Stromal cell of bone marrow (primary cell): ENCODE measurements at regions not wholly inside any gene's neighbourhood (a gene's known extent, or its start where the extent isn't known, plus 50 kb on each side); places are given as distances from the start of the nearest gene placed in this dataset.
A peak's percentile ranks its signal among the peaks of the same experiment; 100 is the strongest.
"Not testable (repeated sequence)": the region's sequence is repeated elsewhere in the genome, so short reads cannot be mapped to it uniquely, and the experiment has no call there.

Experiments used
- DNase-seq: peaks from one replicate; pipeline ENCODE4 v3.0.0-alpha.2; 2012; ENCODE audit warnings: low read depth

- DNase-seq: no peak
These were observed 209.8 kb upstream of the FLRT2 start for GRCh38 chr14:85319998-85320630.

- no peak for DNase-seq
These were observed 204.6 kb upstream of the FLRT2 start for GRCh38 chr14:85325134-85326017.

DNA sequence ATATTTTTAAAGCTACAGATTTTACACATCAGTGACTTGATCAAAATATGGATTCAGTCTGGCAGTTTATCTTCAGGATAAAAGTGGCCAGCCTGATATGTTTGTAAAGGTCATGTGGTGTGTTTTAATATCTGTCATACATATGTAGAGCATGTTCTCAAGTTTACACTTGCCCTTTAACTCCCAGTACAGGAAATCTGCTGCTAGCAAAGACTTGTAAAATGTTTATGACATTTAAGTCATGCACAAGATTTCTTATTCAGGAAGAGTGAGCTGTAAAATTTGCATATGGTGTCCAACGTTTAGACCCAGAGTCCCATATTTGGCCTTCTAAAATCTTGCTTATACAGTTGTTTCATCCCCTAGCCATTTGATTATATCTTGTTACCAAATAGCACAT, 197.5 kb upstream of the FLRT2 start:
- no peak for DNase-seq

- DNase-seq: peak; percentile 51
These were observed 196.6 kb upstream of the FLRT2 start for GRCh38 chr14:85333313-85333712.

DNA sequence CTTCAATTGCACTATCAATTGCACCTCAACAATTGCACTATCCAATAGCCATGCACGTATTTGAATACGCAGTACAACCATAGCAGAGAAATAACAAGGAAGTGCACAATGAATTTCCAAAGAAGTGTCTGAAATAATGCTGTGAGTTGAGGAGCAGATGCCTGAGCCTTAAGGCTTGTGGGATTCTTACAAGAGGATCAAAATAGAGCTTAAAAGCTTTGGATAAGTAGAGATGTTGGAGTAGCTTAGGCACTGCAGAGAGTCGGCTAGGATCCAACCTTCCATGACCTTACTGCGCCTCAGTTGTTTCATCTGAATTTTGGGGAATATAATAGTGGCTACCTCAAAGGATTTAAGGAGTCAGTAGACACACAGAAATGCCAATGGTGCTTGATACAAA, 196.1 kb upstream of the FLRT2 start:
- DNase-seq: no peak

DNA sequence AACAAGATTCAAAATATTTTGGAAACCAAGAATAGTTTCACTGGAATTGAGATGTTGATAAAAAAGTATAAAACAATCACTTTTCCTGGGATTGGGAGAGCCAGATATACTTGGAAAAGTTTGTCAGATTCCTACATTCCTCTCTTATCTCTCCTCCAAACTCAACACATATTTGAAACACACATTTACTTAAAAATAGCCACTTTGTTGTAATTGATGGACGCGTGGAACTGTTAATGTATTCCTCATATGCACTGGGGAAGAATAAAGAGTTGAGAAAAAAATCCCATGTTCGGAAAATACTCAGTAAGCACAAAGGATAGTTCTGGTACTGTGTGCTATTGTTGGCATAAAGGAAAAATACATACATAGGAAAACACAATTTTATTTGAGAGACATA, 195.6 kb upstream of the FLRT2 start:
- no peak for DNase-seq

- DNase-seq: no peak
These were observed 193.7 kb upstream of the FLRT2 start for GRCh38 chr14:85336257-85336656.

GRCh38 chr14:85336817-85337216, 193.1 kb upstream of the FLRT2 start:
- no peak for DNase-seq

- DNase-seq: no peak
These were observed 191.0 kb upstream of the FLRT2 start for GRCh38 chr14:85338895-85339294.

DNA sequence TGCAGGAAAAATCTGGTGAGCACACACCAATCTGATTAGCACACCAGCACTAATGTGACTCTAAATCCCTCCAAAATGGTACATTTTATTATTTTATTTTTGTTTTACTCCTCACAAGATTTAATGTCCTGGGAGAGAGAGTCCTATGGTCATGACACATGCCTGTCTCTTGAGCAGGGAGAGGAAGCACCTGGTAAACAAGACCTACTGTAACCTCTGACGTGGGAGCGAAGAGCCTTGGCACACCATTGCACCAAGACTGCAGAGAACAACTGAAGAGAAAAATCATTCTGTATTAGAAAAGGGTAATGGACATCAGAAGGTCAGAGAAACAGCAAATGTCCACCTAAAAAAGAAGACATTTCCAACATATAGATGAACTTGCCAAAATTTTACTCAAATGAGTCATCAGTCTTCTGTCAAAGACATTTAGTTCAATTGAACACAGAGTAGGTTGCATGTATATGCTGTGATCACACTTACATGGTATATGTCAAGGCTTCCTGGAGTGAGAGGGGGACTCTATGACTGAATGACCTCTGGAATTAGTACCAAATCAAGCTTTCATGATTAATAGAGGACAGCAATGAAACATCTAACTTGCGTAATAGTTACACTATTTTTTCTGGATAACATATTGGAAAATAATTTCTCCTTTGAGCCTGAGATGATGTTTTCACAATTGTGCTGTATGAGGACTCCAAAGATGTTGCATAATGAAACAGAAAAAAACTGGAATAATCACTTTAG, 186.9 kb upstream of the FLRT2 start:
- DNase-seq: peak; percentile 19

GRCh38 chr14:85344171-85344570, 185.8 kb upstream of the FLRT2 start:
- no peak for DNase-seq

DNA sequence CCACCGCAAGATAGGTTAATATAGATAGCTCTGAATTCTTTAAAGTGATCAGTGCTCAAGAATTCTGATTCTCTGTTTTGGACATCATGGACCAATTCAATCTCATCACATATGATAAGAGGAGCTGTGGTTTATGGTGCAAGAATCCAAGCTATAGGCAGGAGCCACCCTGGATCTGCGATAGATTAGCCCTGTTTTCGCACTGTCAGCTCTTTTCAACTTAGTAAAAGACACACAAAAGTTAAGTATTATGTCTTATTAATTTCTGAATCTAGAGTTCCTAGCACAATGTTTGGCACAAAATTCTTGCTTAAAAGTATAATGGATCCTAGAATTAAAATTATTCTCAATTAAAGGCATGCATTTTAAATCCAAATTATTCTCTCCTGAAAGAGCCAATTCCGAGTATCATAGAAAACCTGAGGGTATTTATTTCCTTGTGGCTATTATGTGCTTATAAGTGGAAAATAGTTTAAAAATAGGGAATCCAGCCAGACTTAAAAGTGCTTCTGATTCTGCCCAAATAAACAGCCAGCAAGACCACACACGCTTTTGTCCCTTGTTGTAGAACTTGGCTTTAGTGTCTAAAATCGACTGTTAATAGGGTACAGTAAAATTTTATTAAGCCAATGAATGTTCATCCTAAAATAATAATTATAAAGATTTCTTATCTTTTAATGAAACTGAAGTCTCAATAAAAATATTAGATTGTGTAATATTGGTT, 184.9 kb upstream of the FLRT2 start:
- DNase-seq: no peak

DNA sequence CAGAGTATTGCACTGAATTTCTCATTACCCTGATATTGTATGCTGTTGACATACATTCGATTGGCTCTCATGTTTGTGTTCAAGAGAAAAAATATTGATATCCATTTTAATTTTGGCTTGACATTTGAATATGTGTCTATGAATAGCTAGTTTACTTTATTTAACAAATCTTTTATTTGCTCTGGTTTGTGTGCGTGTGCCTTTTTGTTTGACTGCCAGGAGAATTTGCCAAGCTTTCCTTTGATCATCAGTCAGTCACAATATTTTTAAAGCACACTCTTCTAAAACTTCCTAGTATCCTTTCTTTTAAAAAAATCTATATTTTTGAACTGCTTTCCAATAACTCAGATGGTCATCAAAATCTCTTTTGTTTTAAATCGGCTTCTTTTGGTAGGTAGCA, 179.3 kb upstream of the FLRT2 start:
- DNase-seq: no peak

GRCh38 chr14:85352588-85352987, 177.4 kb upstream of the FLRT2 start:
- not testable (repeated sequence) for DNase-seq

DNA sequence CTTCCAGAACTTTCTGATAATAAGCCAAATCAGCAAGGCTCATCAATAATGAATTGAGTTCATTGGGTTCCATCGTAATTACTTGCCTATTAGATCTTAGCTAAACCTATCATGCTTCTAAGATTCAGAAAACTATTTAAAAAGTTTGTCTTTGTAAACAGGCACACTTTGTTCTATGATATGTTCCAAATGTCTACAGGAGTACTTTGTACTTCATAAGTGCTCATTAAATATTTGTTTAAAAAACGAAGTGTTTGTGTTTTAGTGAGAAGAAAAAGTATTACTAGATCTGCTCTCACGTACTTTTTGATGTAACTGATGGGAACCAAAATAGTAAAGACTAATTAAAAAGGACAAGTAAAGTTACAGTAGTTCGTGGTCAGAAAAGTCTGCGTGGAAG, 172.8 kb upstream of the FLRT2 start:
- DNase-seq: no peak

DNA sequence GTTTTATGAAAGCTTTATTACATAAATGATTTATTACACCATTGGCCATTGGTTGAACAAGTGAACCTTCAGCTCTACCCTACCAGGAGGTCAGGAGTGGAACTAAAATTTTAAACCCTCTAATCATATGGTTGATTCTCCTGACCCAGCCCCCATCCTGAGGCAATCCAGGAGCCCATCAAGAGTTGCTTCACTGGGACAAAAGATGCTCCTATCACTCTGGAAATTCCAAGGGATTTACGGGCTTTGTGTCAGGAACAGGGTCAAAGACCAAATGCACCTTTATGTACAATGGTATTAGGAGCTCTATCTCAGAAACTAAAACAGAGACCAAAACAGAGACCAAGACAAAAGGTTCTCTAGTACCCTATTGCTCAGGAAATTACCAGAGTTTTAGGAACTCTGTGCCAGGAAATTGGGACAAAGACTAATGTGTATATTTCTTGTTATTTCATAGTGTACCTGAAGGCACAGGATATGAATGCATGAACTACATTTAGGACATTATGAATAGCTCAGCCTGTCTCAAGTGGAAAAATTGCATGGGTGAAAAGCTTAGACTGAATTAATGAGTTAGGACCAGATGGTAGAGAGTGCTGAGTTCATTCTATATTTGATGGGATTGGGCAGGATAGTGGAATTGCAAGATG, 171.7 kb upstream of the FLRT2 start:
- DNase-seq: no peak

GRCh38 chr14:85359505-85359904, 170.4 kb upstream of the FLRT2 start:
- no peak for DNase-seq

DNA sequence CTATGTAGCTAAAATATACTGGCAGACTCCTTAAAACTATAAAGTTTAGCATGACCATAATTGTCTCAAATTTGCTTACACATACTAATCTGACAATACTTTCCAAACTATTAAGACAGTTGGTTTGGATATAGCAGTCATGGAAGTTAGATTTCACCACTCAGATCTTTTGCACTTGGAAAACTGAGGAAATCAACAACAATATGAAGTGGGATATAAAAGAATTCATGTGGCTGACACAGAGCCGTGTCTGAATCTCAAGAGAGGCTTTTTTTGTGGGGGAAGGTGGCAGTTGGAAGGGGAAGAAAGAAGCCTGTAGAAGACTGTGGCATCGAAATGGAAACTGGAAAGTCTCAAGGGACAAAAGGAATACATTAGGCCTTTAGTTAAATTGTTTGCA, 166.6 kb upstream of the FLRT2 start:
- no peak for DNase-seq

DNA sequence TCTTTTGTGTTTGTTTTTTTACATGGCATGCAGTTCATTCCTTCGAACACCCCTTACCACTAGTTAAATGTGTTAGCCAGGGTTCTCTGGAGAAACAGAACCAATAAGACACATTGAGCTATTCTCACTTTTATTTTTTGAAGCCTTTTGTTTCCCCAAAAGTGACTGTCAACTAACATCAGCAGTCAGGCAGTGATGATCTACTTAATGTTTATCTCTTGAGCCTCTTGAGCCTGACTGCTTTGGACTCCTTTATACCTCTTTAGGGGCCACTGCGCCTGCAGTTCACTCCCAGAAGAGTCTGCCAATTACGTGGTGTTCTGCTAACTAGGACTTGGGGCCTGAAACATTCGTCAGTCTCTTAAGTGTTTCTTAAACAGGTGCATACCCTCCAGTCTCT, 163.7 kb upstream of the FLRT2 start:
- no peak for DNase-seq

DNA sequence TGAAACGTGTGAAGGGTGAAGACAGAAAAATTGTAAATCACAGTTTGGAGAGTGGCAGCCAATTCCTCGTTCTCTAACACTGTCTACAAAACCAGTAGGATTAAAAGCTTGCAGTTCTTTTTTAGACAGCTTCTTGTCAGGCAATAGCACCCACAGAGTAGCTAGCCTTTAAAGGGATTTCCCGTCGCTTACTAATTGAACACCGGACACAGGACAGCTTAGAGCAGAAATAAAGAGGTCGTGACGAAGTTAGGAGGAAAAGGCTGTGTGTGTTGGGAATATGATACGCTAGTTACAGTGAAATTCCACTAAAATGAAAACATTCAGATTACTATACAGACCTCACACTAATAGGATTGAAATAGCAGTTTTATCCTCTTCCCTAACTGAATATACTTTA, 149.1 kb upstream of the FLRT2 start:
- DNase-seq: peak; percentile 40

DNA sequence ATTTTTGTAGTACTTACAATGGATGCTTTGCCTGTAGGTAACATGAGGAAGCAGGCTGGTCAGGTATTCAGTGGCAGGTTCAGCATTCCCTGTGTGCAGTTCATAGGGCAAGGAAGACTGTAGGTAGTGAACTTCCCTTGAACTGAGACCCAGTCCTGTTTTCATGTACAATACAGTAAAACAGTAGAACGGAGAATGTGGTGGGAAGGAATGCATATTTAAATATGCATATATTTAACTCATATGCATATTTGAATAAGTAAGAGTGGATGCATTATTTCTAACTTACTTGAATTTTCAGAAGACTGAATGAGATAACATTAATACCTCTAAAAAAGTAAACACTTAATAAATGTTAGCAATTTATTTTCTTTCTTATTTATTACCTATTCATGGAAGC, 147.6 kb upstream of the FLRT2 start:
- no peak for DNase-seq

GRCh38 chr14:85387181-85387580, 142.8 kb upstream of the FLRT2 start:
- DNase-seq: no peak
